ENCODE measurements at regions not wholly inside any gene's neighbourhood (a gene's known extent, or its start where the extent isn't known, plus 50 kb on each side); places are given as distances from the start of the nearest gene placed in this dataset.

- Histone ChIP-seq H3F3A (ENCODE audit: control insufficient read depth, insufficient read depth) (no peaks in the 10 kb centered on the region), H3K27ac (ENCODE audit: low read depth, low read length) (no peak overlapping the region), H4K20me1 (ENCODE audit: control insufficient read depth, insufficient read depth, low read depth, low read length) (no peaks in the 10 kb centered on the region), H3K4me1 (ENCODE audit: control insufficient read depth, low read length) (no peaks in the 10 kb centered on the region), H3K9me2 (replicated peaks; ENCODE audit: control insufficient read depth, low read length) (no peaks in the 10 kb centered on the region), H3K4me3 (ENCODE audit: low read length) (no peak overlapping the region), H3K79me2 (ENCODE audit: control insufficient read depth, low read length) (no peaks in the 10 kb centered on the region), H3K9me3 (ENCODE audit: control insufficient read depth, insufficient read depth, low read length) (no peaks in the 10 kb centered on the region), H3K4me2 (ENCODE audit: low read length) (no peak overlapping the region), H3K36me3 (ENCODE audit: control insufficient read depth, low read length) (no peaks in the 10 kb centered on the region), H3K27me3 (ENCODE audit: control insufficient read depth, low read length) (no peaks in the 10 kb centered on the region)
- TF ChIP-seq EZH2phosphoT487 (IDR thresholded peaks at IDR 0.05; ENCODE audit: borderline replicate concordance, low read length) (no peak), CTCF (IDR thresholded peaks at IDR 0.05; ENCODE audit: low read depth, low read length, poor library complexity, severe bottlenecking) (no peak)
Measured at GRCh38 chr4:23279377-23279986, 586.7 kb downstream of the GBA3 start.

- TF ChIP-seq EZH2phosphoT487 (IDR thresholded peaks at IDR 0.05; ENCODE audit: borderline replicate concordance, low read length), result no peak
- no peak for TF ChIP-seq CTCF (IDR thresholded peaks at IDR 0.05; ENCODE audit: low read depth, low read length, poor library complexity, severe bottlenecking)
- Histone ChIP-seq H3K27ac (ENCODE audit: low read depth, low read length) (no peak overlapping the region), H3K27me3 (ENCODE audit: control insufficient read depth, low read length) (no peaks in the 10 kb centered on the region), H3K79me2 (ENCODE audit: control insufficient read depth, low read length) (no peaks in the 10 kb centered on the region), H3K4me3 (ENCODE audit: low read length) (no peak overlapping the region), H3K36me3 (ENCODE audit: control insufficient read depth, low read length) (no peaks in the 10 kb centered on the region), H3K9me3 (ENCODE audit: control insufficient read depth, insufficient read depth, low read length) (no peaks in the 10 kb centered on the region), H4K20me1 (ENCODE audit: control insufficient read depth, insufficient read depth, low read depth, low read length) (no peaks in the 10 kb centered on the region), H3K4me1 (ENCODE audit: control insufficient read depth, low read length) (no peaks in the 10 kb centered on the region), H3F3A (ENCODE audit: control insufficient read depth, insufficient read depth) (no peaks in the 10 kb centered on the region), H3K4me2 (ENCODE audit: low read length) (no peak overlapping the region), H3K9me2 (replicated peaks; ENCODE audit: control insufficient read depth, low read length) (no peaks in the 10 kb centered on the region)
Measured at GRCh38 chr4:23278845-23279244, 586.1 kb downstream of the GBA3 start.

GRCh38 chr4:23276076-23276475, 583.3 kb downstream of the GBA3 start:
- Histone ChIP-seq H3K79me2 (ENCODE audit: control insufficient read depth, low read length) (no peaks in the 10 kb centered on the region), H3K27me3 (ENCODE audit: control insufficient read depth, low read length) (no peaks in the 10 kb centered on the region), H4K20me1 (ENCODE audit: control insufficient read depth, insufficient read depth, low read depth, low read length) (no peaks in the 10 kb centered on the region), H3F3A (ENCODE audit: control insufficient read depth, insufficient read depth) (no peaks in the 10 kb centered on the region), H3K4me1 (ENCODE audit: control insufficient read depth, low read length) (no peaks in the 10 kb centered on the region), H3K27ac (ENCODE audit: low read depth, low read length) (no peak overlapping the region), H3K36me3 (ENCODE audit: control insufficient read depth, low read length) (no peaks in the 10 kb centered on the region), H3K9me2 (replicated peaks; ENCODE audit: control insufficient read depth, low read length) (no peaks in the 10 kb centered on the region), H3K4me2 (ENCODE audit: low read length) (no peak overlapping the region), H3K4me3 (ENCODE audit: low read length) (no peak overlapping the region), H3K9me3 (ENCODE audit: control insufficient read depth, insufficient read depth, low read length) (no peaks in the 10 kb centered on the region)
- TF ChIP-seq CTCF (IDR thresholded peaks at IDR 0.05; ENCODE audit: low read depth, low read length, poor library complexity, severe bottlenecking) (no peak), EZH2phosphoT487 (IDR thresholded peaks at IDR 0.05; ENCODE audit: borderline replicate concordance, low read length) (no peak)
